ENCODE measurements at regions not wholly inside any gene's neighbourhood (a gene's known extent, or its start where the extent isn't known, plus 50 kb on each side); places are given as distances from the start of the nearest gene placed in this dataset.

GRCh38 chr16:73234496-73234895, 186.6 kb upstream of the ZFHX3 start:
- TF ChIP-seq CTCF (IDR thresholded peaks at IDR 0.05), result no peak
- no peak for TF ChIP-seq POLR2A (IDR thresholded peaks at IDR 0.05)
- no peak for TF ChIP-seq POLR2AphosphoS5 (IDR thresholded peaks at IDR 0.05)
